Endothelial cell of umbilical vein (primary cell): ENCODE measurements at regions not wholly inside any gene's neighbourhood (a gene's known extent, or its start where the extent isn't known, plus 50 kb on each side); places are given as distances from the start of the nearest gene placed in this dataset.

Experiments used
- BruUV-seq: library from RNA; stranded (reverse); fragments of 400-500 nt; replicated peaks from 2 replicates; lab custom pipeline; 2021; lab: Mats Ljungman, UMichigan
- CTCF ChIA-PET: fragments of 300-600, 350-600 bp; sonication (Branson Sonifier 250); formaldehyde crosslinking; loops from one replicate; lab custom pipeline; 2021; ENCODE audit warnings: antibody characterized with exemption, inconsistent platforms; lab: Charles Lee
- POLR2A ChIA-PET: fragments of 300-600, 350-600 bp; sonication (Branson Sonifier 250); formaldehyde crosslinking; loops from one replicate; lab custom pipeline; 2021; ENCODE audit warnings: antibody characterized with exemption, inconsistent platforms; lab: Charles Lee
- DNase-seq: peaks from one replicate; pipeline ENCODE4 v3.0.0-alpha.2; 2011; ENCODE audit warnings: low read depth, low spot score
- FAIRE-seq: peaks from 2 replicates; lab custom pipeline; 2011; peaks lifted over from hg19 to GRCh38; lab: Jason Lieb, UNC
- H2AFZ ChIP-seq: 2 replicates; pipeline ENCODE4 v1.6.0; 2012; ENCODE audit warnings: low read depth, low read length, control low read depth, inconsistent platforms
- H3K27ac ChIP-seq: 2 replicates; pipeline ENCODE4 v1.5.1; 2011; ENCODE audit warnings: low read depth, mild to moderate bottlenecking, control low read depth, low read length, moderate library complexity; ENCODE audit not compliant: insufficient read depth
- H3K27me3 ChIP-seq, 2 experiments: 2 replicates each; pipeline versions ENCODE4 v1.6.0 to v1.6.1; 2011; ENCODE audit warnings: low read length in 2 of 2, mixed read lengths in 1 of 2; ENCODE audit not compliant: control insufficient read depth in 2 of 2, insufficient read depth in 2 of 2
- H3K36me3 ChIP-seq, 2 experiments: 2 replicates in 1 of 2; 3 replicates in 1 of 2; pipeline ENCODE4 v1.5.1; 2011; ENCODE audit warnings: low read length in 2 of 2, mild to moderate bottlenecking in 1 of 2, moderate library complexity in 1 of 2; ENCODE audit not compliant: control insufficient read depth in 2 of 2, insufficient read depth in 2 of 2; ENCODE audit errors: extremely low read depth in 1 of 2
- H3K4me1 ChIP-seq: 3 replicates; pipeline ENCODE4 v1.5.1; 2011; ENCODE audit warnings: mild to moderate bottlenecking, low read length; ENCODE audit not compliant: control insufficient read depth, insufficient read depth; ENCODE audit errors: extremely low read depth
- H3K4me2 ChIP-seq: 2 replicates; pipeline ENCODE4 v1.6.1; 2011; ENCODE audit warnings: low read length, control low read depth, mixed read lengths; ENCODE audit not compliant: insufficient read depth
- H3K4me3 ChIP-seq, 3 experiments: fragments of 200-600 bp in 1 of 3; sonication (generic), shearing (Covaris generic) in 1 of 3; replicated peaks in 1 of 3; 2 replicates each; pipeline ENCODE4 v1.5.1; 2011 to 2016; ENCODE audit warnings: control low read depth in 3 of 3, low read length in 3 of 3, mild to moderate bottlenecking in 2 of 3, inconsistent platforms in 1 of 3, low read depth in 1 of 3, moderate library complexity in 1 of 3; ENCODE audit not compliant: insufficient read depth in 1 of 3
- H3K79me2 ChIP-seq: 2 replicates; pipeline ENCODE4 v1.6.0; 2012; ENCODE audit warnings: low read length, inconsistent platforms; ENCODE audit not compliant: control insufficient read depth, insufficient read depth
- H3K9ac ChIP-seq: replicated peaks from 2 replicates; pipeline ENCODE3; 2011; ENCODE audit warnings: low read length, control low read depth; ENCODE audit not compliant: insufficient read depth; ENCODE audit errors: extremely low read depth
- H3K9me1 ChIP-seq: replicated peaks from 3 replicates; pipeline ENCODE4 v1.6.0; 2011; ENCODE audit warnings: mild to moderate bottlenecking, low read length; ENCODE audit not compliant: control insufficient read depth, insufficient read depth; ENCODE audit errors: extremely low read depth
- H3K9me3 ChIP-seq: replicated peaks from 2 replicates; pipeline ENCODE4 v1.5.1; 2012; ENCODE audit warnings: low read length, inconsistent platforms; ENCODE audit not compliant: control insufficient read depth, insufficient read depth
- H4K20me1 ChIP-seq: replicated peaks from 2 replicates; pipeline ENCODE3; 2011; ENCODE audit warnings: mild to moderate bottlenecking, low read length; ENCODE audit not compliant: control insufficient read depth, insufficient read depth; ENCODE audit errors: extremely low read depth
- EZH2 ChIP-seq: IDR thresholded peaks from 2 replicates; pipeline ENCODE4 v1.6.1; 2012; ENCODE audit warnings: borderline replicate concordance, low read depth, mild to moderate bottlenecking, moderate library complexity, low read length, inconsistent platforms; ENCODE audit not compliant: severe bottlenecking
- FOS ChIP-seq: IDR thresholded peaks from 2 replicates; pipeline ENCODE4 v1.6.1; 2011; ENCODE audit warnings: mild to moderate bottlenecking, low read length, moderate library complexity, borderline replicate concordance; ENCODE audit not compliant: insufficient read depth
- GATA2 ChIP-seq: IDR thresholded peaks from 2 replicates; pipeline ENCODE4 v1.7.0; 2011; ENCODE audit warnings: low read depth, mild to moderate bottlenecking, moderate library complexity, mixed read lengths, low read length; ENCODE audit not compliant: insufficient read length, insufficient read depth
- JUN ChIP-seq: IDR thresholded peaks from 2 replicates; pipeline ENCODE4 v1.6.1; 2011; ENCODE audit warnings: borderline replicate concordance, low read depth; ENCODE audit not compliant: insufficient read length, insufficient read depth
- MYC ChIP-seq: IDR thresholded peaks from one replicate; pipeline ENCODE4 v1.6.1; 2011; ENCODE audit warnings: mild to moderate bottlenecking, low read depth, low read length
- POLR2A ChIP-seq: IDR thresholded peaks from 2 replicates; pipeline ENCODE4 v1.6.1; 2012; ENCODE audit warnings: low read depth, mild to moderate bottlenecking, control low read depth, low read length
- POLR2AphosphoS5 ChIP-seq: IDR thresholded peaks from 2 replicates; pipeline ENCODE4 v1.6.1; 2012; ENCODE audit warnings: low read depth, mild to moderate bottlenecking, control low read depth, low read length, moderate library complexity; ENCODE audit not compliant: insufficient read depth
- dilution Hi-C: fragments of 300-500 bp; cut with MboI; formaldehyde crosslinking; loops from one replicate; pipeline ENCODE4 v1.15.0; 2019; ENCODE audit warnings: low sequenced_read_pairs; ENCODE audit not compliant: extremely low pct_ligation_motif_present
- intact Hi-C: fragments of 100-400 bp; cut with micrococcal nuclease; formaldehyde crosslinking; loops from one replicate; pipeline ENCODE4 v1.10.0; 2022
- TF ChIP-seq, protein P1 (sequence below), 2 donors: IDR thresholded peaks; 1 replicate in 1 of 2; 2 replicates in 1 of 2; pipeline ENCODE4 v1.5.1; 2011; ENCODE audit warnings: low read length in 2 of 2, mild to moderate bottlenecking in 2 of 2, moderate library complexity in 2 of 2, control low read depth in 1 of 2, inconsistent platforms in 1 of 2, low read depth in 1 of 2; ENCODE audit not compliant: insufficient read depth in 1 of 2; ENCODE audit errors: extremely low read depth in 1 of 2

DNA sequence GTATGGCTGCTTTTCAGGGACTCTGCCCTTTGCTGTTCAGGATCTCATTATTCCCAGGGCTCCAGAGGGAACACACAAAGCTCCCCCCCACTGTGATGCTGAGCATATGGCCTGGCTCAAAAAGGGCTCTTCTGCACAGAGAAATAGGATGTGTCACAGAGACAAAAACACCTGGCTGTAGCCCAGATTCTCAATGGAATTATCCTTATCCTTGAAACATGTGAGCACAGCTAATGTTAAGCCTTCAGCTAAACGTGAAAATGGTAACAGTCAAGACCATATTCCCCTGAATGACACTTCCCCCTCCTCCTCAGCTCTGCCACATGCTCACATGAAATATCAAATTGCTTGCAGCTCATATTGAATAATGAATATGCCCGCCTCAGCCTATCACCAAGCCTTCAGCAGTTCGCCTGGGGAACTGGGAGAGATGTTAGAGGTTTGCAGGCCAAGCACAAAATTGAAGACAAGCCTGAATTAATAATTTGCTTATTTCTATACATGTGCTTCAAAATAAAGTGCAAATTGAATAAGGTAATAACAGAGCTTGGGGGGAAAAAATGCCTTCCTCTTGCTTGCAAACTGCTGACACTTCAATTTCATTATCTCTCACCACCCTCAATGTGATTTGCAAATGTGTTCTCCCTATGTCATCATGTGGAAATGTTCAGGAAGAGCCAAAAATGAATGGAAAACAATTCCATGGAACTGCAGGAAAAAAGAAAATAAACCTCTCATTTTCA is 181.0 kb upstream of the HNRNPA3 start:
- no TSS peak for BruUV-seq
- Histone ChIP-seq H4K20me1 (no peaks in the 10 kb centered on the region), H3K4me2 (no peak overlapping the region), H3K4me3 (no peak overlapping the region), H3K27me3 (peaks cover 0 to 2% of the 10 kb centered on the region in 2 experiments), H3K4me1 (no peaks in the 10 kb centered on the region), H3K9ac (no peak overlapping the region), H3K79me2 (no peaks in the 10 kb centered on the region), H3K9me1 (no peaks in the 10 kb centered on the region), H3K9me3 (no peaks in the 10 kb centered on the region), H3K36me3 (no peaks in the 10 kb centered on the region), H2AFZ (no peak overlapping the region), H3K27ac (no peak overlapping the region)
- CTCF ChIA-PET: interaction anchor here (1.1 kb wide), 1 partner anchor 9 kb away, joined by 3 read pairs; no protein-coding TSS in a partner anchor
- no peak for DNase-seq
- POLR2A ChIA-PET: no interaction called here
- no peak for FAIRE-seq
- dilution Hi-C loops: no loop called here
- TF ChIP-seq POLR2A: no peak
- TF ChIP-seq EZH2: no peak
- no peak for TF ChIP-seq FOS
- TF ChIP-seq GATA2: no peak
- TF ChIP-seq MYC: no peak
- no peak for TF ChIP-seq JUN
- TF ChIP-seq, protein P1, sequence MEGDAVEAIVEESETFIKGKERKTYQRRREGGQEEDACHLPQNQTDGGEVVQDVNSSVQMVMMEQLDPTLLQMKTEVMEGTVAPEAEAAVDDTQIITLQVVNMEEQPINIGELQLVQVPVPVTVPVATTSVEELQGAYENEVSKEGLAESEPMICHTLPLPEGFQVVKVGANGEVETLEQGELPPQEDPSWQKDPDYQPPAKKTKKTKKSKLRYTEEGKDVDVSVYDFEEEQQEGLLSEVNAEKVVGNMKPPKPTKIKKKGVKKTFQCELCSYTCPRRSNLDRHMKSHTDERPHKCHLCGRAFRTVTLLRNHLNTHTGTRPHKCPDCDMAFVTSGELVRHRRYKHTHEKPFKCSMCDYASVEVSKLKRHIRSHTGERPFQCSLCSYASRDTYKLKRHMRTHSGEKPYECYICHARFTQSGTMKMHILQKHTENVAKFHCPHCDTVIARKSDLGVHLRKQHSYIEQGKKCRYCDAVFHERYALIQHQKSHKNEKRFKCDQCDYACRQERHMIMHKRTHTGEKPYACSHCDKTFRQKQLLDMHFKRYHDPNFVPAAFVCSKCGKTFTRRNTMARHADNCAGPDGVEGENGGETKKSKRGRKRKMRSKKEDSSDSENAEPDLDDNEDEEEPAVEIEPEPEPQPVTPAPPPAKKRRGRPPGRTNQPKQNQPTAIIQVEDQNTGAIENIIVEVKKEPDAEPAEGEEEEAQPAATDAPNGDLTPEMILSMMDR (IDR thresholded peaks at IDR 0.05; ENCODE audit: extremely low read depth in 1 of 2, insufficient read depth in 1 of 2, low read depth in 1 of 2, low read length in 2 of 2): no peak
- TF ChIP-seq POLR2AphosphoS5: no peak
- intact Hi-C loops: no loop called here
